SH-SY5Y (cell line): ENCODE measurements at regions not wholly inside any gene's neighbourhood (a gene's known extent, or its start where the extent isn't known, plus 50 kb on each side); places are given as distances from the start of the nearest gene placed in this dataset.

Experiments used
- GATA2 ChIP-seq: IDR thresholded peaks from 2 replicates; pipeline ENCODE4 v1.6.1; 2011; ENCODE audit warnings: mild to moderate bottlenecking, low read depth, low read length
- GATA3 ChIP-seq: IDR thresholded peaks from 2 replicates; pipeline ENCODE4 v1.6.1; 2011; ENCODE audit warnings: low read depth, mild to moderate bottlenecking, low read length, moderate library complexity

- TF ChIP-seq GATA3: no peak
- TF ChIP-seq GATA2: no peak
Measured at GRCh38 chr1:2877391-2877790, 75.9 kb upstream of the TTC34 start.

DNA sequence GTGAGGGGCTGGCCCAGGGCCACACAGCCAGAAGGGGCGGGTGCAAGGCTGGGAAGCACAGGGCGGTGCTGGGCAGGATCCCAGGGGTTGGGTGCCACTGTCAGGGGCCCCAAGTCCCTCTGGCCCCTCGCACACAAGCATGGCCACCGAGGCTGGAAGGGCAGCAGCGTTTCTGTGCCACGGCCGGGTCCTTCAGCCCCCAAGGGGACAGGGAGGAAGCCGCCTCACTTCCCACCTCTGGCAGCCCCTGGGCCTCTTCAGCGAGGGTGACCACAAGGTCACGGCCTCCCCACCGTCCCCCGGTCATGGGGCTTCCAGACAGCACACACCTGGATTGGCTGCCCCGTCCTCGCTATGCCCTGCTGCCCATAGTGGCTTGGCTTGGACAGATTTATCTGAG lies 77.1 kb upstream of the TTC34 start:
- TF ChIP-seq GATA3: no peak
- TF ChIP-seq GATA2: no peak

DNA sequence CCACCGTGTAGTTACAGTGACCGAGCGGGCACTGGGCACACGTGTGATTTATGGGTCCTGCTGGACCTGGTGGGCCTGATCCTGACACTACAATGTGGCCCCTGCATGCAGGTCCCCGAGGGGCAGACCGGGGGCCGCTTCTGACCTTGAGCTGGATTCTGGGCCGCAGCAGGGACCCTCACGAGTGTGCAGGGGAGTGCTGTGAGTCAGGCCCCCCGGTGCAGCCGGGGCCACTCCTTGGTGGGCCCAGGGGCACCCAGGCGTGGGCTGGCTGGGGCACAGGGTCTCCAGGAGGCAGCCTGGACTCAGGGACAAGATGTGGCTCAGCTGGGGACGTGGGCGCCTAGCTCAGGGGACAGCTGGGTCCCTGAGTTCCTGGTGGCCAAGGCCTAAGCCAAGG lies 77.5 kb upstream of the TTC34 start:
- TF ChIP-seq GATA2: no peak

- TF ChIP-seq GATA2 (no peak), GATA3 (no peak)
Measured at GRCh38 chr1:2879591-2879990, 78.1 kb upstream of the TTC34 start.

GRCh38 chr1:2880086-2880485 lies 78.6 kb upstream of the TTC34 start:
- TF ChIP-seq GATA3 (no peak), GATA2 (no peak)

GRCh38 chr1:2880812-2881295 lies 79.4 kb upstream of the TTC34 start:
- TF ChIP-seq GATA3: no peak
- TF ChIP-seq GATA2: no peak

- no peak for TF ChIP-seq GATA2
- no peak for TF ChIP-seq GATA3
Measured at GRCh38 chr1:2881556-2881955, 80.1 kb upstream of the TTC34 start.

DNA sequence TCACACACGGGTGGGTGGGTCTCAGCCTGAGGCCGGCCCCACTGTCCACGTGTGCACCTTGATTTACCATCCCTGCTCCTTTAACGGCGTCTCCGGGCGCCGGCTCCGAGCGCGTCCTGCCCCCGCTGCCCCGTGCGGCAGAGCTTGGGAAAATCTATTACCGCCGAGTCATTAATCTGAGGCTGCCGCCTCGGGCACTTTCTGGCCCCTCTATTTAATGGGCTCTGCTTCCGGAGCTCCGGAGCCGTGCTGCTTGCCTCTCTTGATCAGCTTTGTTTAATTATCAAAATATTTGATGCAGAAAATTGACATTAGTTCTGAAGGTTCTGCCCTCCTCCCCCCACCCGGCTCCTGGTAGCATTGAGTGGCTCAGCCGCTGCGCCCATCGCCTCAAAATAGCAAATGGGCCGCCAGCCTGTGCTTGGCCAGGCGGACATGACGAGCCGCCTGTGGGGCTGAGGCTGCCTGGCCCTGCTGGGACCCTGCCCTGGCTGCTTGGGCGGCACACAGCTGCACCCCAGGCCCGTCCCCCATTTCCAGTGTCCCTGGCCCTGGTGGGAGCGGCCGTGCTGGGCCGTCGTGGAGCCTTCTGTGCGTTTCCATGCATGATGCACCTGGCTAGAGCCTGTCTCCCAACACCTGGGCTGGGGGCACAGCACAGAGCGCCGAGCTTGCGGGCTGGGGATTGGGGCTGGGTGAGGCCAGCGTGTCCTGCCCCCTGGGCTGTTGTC lies 81.6 kb upstream of the TTC34 start:
- no peak for TF ChIP-seq GATA3
- TF ChIP-seq GATA2: no peak

DNA sequence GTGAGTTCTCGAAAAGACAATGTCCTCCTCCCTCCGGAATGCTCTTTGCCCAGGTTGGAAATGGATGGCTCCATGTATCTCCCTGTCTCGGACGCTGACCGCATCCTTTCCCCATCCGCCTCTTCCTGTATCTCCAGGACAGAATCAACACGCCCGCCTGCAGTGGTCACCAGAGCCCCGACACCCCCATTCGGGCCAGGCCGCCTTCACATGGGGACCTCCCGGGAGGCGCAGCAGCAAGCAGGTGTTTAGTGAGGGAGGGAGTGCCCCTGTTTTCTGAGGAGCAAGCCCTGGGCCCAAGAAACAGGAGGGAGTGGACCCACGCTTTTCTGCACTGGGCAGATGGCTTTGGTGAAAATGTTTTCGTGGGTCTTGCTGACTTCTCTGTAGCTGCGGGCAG lies 83.5 kb upstream of the TTC34 start:
- no peak for TF ChIP-seq GATA3
- TF ChIP-seq GATA2: no peak

GRCh38 chr1:2886631-2887030 lies 85.1 kb upstream of the TTC34 start:
- TF ChIP-seq GATA3: no peak
- TF ChIP-seq GATA2: no peak

- TF ChIP-seq GATA2 (no peak), GATA3 (no peak)
Measured at GRCh38 chr1:2887941-2888855, 86.7 kb upstream of the TTC34 start.

GRCh38 chr1:2890221-2890850 lies 88.8 kb upstream of the TTC34 start:
- no peak for TF ChIP-seq GATA2
- TF ChIP-seq GATA3: no peak

- TF ChIP-seq GATA3 (no peak), GATA2 (no peak)
Measured at GRCh38 chr1:2891923-2892448, 90.5 kb upstream of the TTC34 start.

GRCh38 chr1:2893473-2894120 lies 92.1 kb upstream of the TTC34 start:
- TF ChIP-seq GATA2: no peak
- TF ChIP-seq GATA3: no peak
